Transverse colon (tissue), 3 donors: ENCODE measurements at regions not wholly inside any gene's neighbourhood (a gene's known extent, or its start where the extent isn't known, plus 50 kb on each side); places are given as distances from the start of the nearest gene placed in this dataset.
A peak's percentile ranks its signal among the peaks of the same experiment; 100 is the strongest.

Experiments
- POLR2A ChIP-seq: fragments of 450-650 bp; IDR thresholded peaks from one replicate; pipeline ENCODE4 v1.6.1; 2016; ENCODE audit warnings: antibody characterized with exemption, mild to moderate bottlenecking, moderate library complexity
- TF ChIP-seq, protein P1 (sequence below), 5 experiments: fragments of 200-600 bp in 3 of 5; fragments of 450-650 bp in 2 of 5; sonication (generic) in 3 of 5; IDR thresholded peaks; 1 replicate in 2 of 5; 2 replicates in 3 of 5; pipeline ENCODE4 v1.5.1; 2016 to 2017; ENCODE audit warnings: antibody characterized with exemption in 5 of 5, inconsistent platforms in 3 of 5, mild to moderate bottlenecking in 2 of 5, moderate library complexity in 1 of 5

DNA sequence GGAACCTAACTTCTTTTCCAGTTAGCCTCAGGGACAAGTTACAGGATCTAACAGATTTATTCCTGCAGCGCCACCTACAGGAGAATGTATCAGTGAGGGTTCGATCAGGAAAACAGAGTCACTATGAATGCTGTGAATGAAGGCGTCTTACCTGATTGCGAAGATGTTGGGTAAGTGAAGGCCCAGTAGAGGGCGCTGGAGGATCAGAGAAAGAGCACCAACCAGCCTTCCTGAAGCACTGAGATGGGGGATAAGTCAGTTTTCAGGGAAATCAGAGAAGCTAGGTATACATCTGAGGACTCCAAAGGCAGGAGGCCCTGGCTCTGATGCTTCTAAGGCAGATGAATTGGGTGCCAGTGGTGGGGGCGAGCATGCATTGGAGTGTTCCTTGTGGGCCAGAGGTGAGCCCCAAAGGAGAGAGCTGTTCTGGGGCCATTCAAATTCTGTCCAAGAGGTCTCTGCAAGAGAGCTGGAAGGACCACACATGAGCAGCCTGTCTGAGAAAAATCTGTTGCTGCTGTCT is 169.9 kb upstream of the AADAT start:
- TF ChIP-seq, protein P1, sequence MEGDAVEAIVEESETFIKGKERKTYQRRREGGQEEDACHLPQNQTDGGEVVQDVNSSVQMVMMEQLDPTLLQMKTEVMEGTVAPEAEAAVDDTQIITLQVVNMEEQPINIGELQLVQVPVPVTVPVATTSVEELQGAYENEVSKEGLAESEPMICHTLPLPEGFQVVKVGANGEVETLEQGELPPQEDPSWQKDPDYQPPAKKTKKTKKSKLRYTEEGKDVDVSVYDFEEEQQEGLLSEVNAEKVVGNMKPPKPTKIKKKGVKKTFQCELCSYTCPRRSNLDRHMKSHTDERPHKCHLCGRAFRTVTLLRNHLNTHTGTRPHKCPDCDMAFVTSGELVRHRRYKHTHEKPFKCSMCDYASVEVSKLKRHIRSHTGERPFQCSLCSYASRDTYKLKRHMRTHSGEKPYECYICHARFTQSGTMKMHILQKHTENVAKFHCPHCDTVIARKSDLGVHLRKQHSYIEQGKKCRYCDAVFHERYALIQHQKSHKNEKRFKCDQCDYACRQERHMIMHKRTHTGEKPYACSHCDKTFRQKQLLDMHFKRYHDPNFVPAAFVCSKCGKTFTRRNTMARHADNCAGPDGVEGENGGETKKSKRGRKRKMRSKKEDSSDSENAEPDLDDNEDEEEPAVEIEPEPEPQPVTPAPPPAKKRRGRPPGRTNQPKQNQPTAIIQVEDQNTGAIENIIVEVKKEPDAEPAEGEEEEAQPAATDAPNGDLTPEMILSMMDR (IDR thresholded peaks at IDR 0.05): peak; percentile 68 to 93 (median 82)
- no peak for TF ChIP-seq POLR2A
